HUES48 (cell line): ENCODE measurements at regions not wholly inside any gene's neighbourhood (a gene's known extent, or its start where the extent isn't known, plus 50 kb on each side); places are given as distances from the start of the nearest gene placed in this dataset.

Experiments used
- H3K27ac ChIP-seq: one replicate; pipeline ENCODE4 v1.7.0; 2013; ENCODE audit warnings: low read depth, low read length, inconsistent platforms
- H3K27me3 ChIP-seq: 2 replicates; pipeline ENCODE4 v1.6.1; 2013; ENCODE audit warnings: mild to moderate bottlenecking, low read length; ENCODE audit not compliant: control insufficient read depth, insufficient read depth
- H3K36me3 ChIP-seq: 2 replicates; pipeline ENCODE4 v1.6.1; 2013; ENCODE audit warnings: low read length; ENCODE audit not compliant: control insufficient read depth, insufficient read depth
- H3K4me1 ChIP-seq: 2 replicates; pipeline ENCODE4 v1.6.1; 2013; ENCODE audit warnings: mild to moderate bottlenecking, low read length; ENCODE audit not compliant: control insufficient read depth, insufficient read depth
- H3K4me3 ChIP-seq: 2 replicates; pipeline ENCODE4 v1.5.1; 2013; ENCODE audit warnings: mild to moderate bottlenecking, low read depth, low read length
- H3K9ac ChIP-seq: 2 replicates; pipeline ENCODE4 v1.6.1; 2013; ENCODE audit warnings: mild to moderate bottlenecking, low read depth, low read length, moderate library complexity
- H3K9me3 ChIP-seq: 2 replicates; pipeline ENCODE4 v1.6.1; 2013; ENCODE audit warnings: low read length; ENCODE audit not compliant: control insufficient read depth, insufficient read depth

- no peak overlapping the region for H3K27ac ChIP-seq
- no peaks in the 10 kb centered on the region for H3K9me3 ChIP-seq
- H3K27me3 ChIP-seq = no peaks in the 10 kb centered on the region
- no peak overlapping the region for H3K9ac ChIP-seq
- no peaks in the 10 kb centered on the region for H3K4me1 ChIP-seq
- H3K4me3 ChIP-seq = no peak overlapping the region
- H3K36me3 ChIP-seq = no peaks in the 10 kb centered on the region
These were observed 298.0 kb downstream of the TRIB2 start for GRCh38 chr2:13014783-13015182.

- H3K27me3 ChIP-seq = no peaks in the 10 kb centered on the region
- H3K9me3 ChIP-seq = no peaks in the 10 kb centered on the region
- H3K27ac ChIP-seq = no peak overlapping the region
- H3K4me3 ChIP-seq = no peak overlapping the region
- no peaks in the 10 kb centered on the region for H3K36me3 ChIP-seq
- H3K9ac ChIP-seq = no peak overlapping the region
- no peaks in the 10 kb centered on the region for H3K4me1 ChIP-seq
These were observed 299.0 kb downstream of the TRIB2 start for GRCh38 chr2:13015532-13016320.

GRCh38 chr2:13018490-13018889 is 301.8 kb downstream of the TRIB2 start:
- H3K27me3 ChIP-seq = no peaks in the 10 kb centered on the region
- no peaks in the 10 kb centered on the region for H3K9me3 ChIP-seq
- H3K4me1 ChIP-seq = no peaks in the 10 kb centered on the region
- no peaks in the 10 kb centered on the region for H3K36me3 ChIP-seq
- H3K27ac ChIP-seq = no peak overlapping the region
- H3K4me3 ChIP-seq = no peak overlapping the region
- H3K9ac ChIP-seq = no peak overlapping the region

GRCh38 chr2:13019781-13020180 is 303.0 kb downstream of the TRIB2 start:
- H3K9me3 ChIP-seq = no peaks in the 10 kb centered on the region
- no peaks in the 10 kb centered on the region for H3K4me1 ChIP-seq
- no peaks in the 10 kb centered on the region for H3K36me3 ChIP-seq
- H3K9ac ChIP-seq = no peak overlapping the region
- no peak overlapping the region for H3K27ac ChIP-seq
- H3K27me3 ChIP-seq = no peaks in the 10 kb centered on the region
- H3K4me3 ChIP-seq = no peak overlapping the region

- H3K4me3 ChIP-seq = no peak overlapping the region
- H3K9me3 ChIP-seq = no peaks in the 10 kb centered on the region
- H3K27ac ChIP-seq = no peak overlapping the region
- H3K9ac ChIP-seq = no peak overlapping the region
- H3K27me3 ChIP-seq = no peaks in the 10 kb centered on the region
- no peaks in the 10 kb centered on the region for H3K36me3 ChIP-seq
- H3K4me1 ChIP-seq = no peaks in the 10 kb centered on the region
These were observed 303.7 kb downstream of the TRIB2 start for GRCh38 chr2:13020469-13020868.

GRCh38 chr2:13021470-13021957 is 304.8 kb downstream of the TRIB2 start:
- H3K9ac ChIP-seq = no peak overlapping the region
- no peaks in the 10 kb centered on the region for H3K9me3 ChIP-seq
- H3K4me1 ChIP-seq = no peaks in the 10 kb centered on the region
- H3K36me3 ChIP-seq = no peaks in the 10 kb centered on the region
- no peak overlapping the region for H3K4me3 ChIP-seq
- H3K27me3 ChIP-seq = no peaks in the 10 kb centered on the region
- no peak overlapping the region for H3K27ac ChIP-seq

GRCh38 chr2:13030606-13031005 is 313.9 kb downstream of the TRIB2 start:
- H3K36me3 ChIP-seq = no peaks in the 10 kb centered on the region
- H3K9ac ChIP-seq = no peak overlapping the region
- H3K27me3 ChIP-seq = no peaks in the 10 kb centered on the region
- H3K4me3 ChIP-seq = no peak overlapping the region
- no peaks in the 10 kb centered on the region for H3K9me3 ChIP-seq
- no peaks in the 10 kb centered on the region for H3K4me1 ChIP-seq
- H3K27ac ChIP-seq = no peak overlapping the region

GRCh38 chr2:13034861-13035260 is 318.1 kb downstream of the TRIB2 start:
- no peak overlapping the region for H3K27ac ChIP-seq
- no peaks in the 10 kb centered on the region for H3K36me3 ChIP-seq
- H3K9ac ChIP-seq = no peak overlapping the region
- H3K4me1 ChIP-seq = no peaks in the 10 kb centered on the region
- no peaks in the 10 kb centered on the region for H3K27me3 ChIP-seq
- H3K9me3 ChIP-seq = no peaks in the 10 kb centered on the region
- no peak overlapping the region for H3K4me3 ChIP-seq

- Histone ChIP-seq H3K4me3 (no peak overlapping the region), H3K27ac (no peak overlapping the region), H3K4me1 (no peaks in the 10 kb centered on the region), H3K27me3 (no peaks in the 10 kb centered on the region), H3K36me3 (no peaks in the 10 kb centered on the region), H3K9ac (no peak overlapping the region), H3K9me3 (no peaks in the 10 kb centered on the region)
These were observed 319.1 kb downstream of the TRIB2 start for GRCh38 chr2:13035866-13036265.

GRCh38 chr2:13040043-13040442 is 323.3 kb downstream of the TRIB2 start:
- Histone ChIP-seq H3K4me3 (no peak overlapping the region), H3K9me3 (no peaks in the 10 kb centered on the region), H3K27ac (no peak overlapping the region), H3K4me1 (no peaks in the 10 kb centered on the region), H3K27me3 (no peaks in the 10 kb centered on the region), H3K36me3 (no peaks in the 10 kb centered on the region), H3K9ac (no peak overlapping the region)

- Histone ChIP-seq H3K9me3 (no peaks in the 10 kb centered on the region), H3K4me3 (no peak overlapping the region), H3K27ac (no peak overlapping the region), H3K9ac (no peak overlapping the region), H3K36me3 (no peaks in the 10 kb centered on the region), H3K27me3 (no peaks in the 10 kb centered on the region), H3K4me1 (no peaks in the 10 kb centered on the region)
These were observed 329.9 kb downstream of the TRIB2 start for GRCh38 chr2:13046557-13047165.
